GM13976 (cell line): ENCODE measurements at regions not wholly inside any gene's neighbourhood (a gene's known extent, or its start where the extent isn't known, plus 50 kb on each side); places are given as distances from the start of the nearest gene placed in this dataset.

Experiments used
- DNase-seq: peaks from one replicate; pipeline ENCODE4 v3.0.0; 2012; ENCODE audit warnings: low spot score
- in situ Hi-C: fragments of 300-500 bp; cut with MboI; formaldehyde crosslinking; loops from one replicate; pipeline ENCODE4 v1.12.0; 2022; ENCODE audit warnings: low sequenced_read_pairs, mixed read lengths, inconsistent platforms; ENCODE audit not compliant: unreplicated experiment
- TF ChIP-seq, protein P1 (sequence below): IDR thresholded peaks from 2 replicates; pipeline ENCODE4 v1.5.1; 2012; ENCODE audit warnings: borderline replicate concordance, mild to moderate bottlenecking; ENCODE audit not compliant: insufficient read depth; ENCODE audit errors: extremely low read depth, missing control alignments, control extremely low read depth

DNA sequence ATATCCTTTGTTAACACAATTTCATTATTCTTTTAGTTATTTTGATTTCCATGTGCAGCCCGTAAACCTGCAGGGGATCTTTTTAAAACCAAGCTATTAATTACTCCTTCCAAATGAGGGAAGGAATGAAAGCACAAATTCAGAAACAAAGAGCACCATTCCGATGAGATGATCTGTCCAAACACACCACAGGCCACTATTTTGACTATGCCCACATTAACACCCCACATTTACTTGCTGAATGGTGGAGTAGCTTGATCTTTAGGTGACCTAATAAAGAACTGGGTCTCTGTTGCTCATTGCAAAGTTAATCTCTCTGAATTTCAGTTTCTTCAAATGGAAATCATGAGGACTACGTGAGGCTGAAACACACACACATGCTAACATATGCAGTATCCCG is 218.0 kb downstream of the IRS1 start:
- TF ChIP-seq, protein P1, sequence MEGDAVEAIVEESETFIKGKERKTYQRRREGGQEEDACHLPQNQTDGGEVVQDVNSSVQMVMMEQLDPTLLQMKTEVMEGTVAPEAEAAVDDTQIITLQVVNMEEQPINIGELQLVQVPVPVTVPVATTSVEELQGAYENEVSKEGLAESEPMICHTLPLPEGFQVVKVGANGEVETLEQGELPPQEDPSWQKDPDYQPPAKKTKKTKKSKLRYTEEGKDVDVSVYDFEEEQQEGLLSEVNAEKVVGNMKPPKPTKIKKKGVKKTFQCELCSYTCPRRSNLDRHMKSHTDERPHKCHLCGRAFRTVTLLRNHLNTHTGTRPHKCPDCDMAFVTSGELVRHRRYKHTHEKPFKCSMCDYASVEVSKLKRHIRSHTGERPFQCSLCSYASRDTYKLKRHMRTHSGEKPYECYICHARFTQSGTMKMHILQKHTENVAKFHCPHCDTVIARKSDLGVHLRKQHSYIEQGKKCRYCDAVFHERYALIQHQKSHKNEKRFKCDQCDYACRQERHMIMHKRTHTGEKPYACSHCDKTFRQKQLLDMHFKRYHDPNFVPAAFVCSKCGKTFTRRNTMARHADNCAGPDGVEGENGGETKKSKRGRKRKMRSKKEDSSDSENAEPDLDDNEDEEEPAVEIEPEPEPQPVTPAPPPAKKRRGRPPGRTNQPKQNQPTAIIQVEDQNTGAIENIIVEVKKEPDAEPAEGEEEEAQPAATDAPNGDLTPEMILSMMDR: no peak
- DNase-seq: no peak
- in situ Hi-C loops: no loop called here

DNA sequence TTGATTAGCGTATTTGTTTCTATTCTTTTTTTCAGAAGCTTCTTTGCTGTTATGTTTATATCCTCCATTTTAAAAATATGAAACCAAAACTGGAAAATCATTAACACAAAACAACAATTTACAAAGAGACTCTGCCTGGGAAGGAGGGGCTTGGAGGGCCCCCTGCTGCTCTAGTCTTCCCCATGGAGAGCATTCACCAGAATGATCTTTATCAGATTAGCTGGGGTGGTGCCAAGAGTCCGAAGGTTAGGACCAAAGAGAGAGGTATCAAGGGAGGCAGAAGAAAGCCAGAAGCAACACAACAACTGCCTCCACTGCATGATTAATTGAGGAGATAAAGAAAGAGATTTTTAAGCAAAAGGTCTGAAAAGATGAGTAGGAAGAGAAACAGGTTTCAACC is 218.6 kb downstream of the IRS1 start:
- no peak for DNase-seq
- in situ Hi-C loops: no loop called here
- TF ChIP-seq, protein P1: no peak

DNA sequence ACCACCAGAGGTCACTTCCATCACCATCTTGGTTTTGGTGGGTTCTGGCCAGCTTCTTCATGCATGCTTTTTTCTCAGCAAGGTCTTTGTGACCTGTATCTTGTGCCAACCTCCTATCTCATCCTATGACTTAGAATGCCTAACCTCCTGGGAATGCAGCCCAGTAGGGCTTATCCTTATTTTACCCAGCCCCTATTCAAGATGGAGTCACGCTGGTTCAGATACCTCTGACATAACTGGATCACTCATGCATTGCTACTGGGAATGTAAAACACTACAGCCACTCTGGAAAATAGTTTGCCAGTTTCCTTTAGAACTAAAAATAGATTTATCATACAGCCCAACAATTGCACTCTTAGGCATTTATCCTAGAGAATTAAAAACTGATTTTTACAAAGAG is 219.2 kb downstream of the IRS1 start:
- in situ Hi-C loops: no loop called here
- TF ChIP-seq, protein P1: no peak
- DNase-seq: no peak

DNA sequence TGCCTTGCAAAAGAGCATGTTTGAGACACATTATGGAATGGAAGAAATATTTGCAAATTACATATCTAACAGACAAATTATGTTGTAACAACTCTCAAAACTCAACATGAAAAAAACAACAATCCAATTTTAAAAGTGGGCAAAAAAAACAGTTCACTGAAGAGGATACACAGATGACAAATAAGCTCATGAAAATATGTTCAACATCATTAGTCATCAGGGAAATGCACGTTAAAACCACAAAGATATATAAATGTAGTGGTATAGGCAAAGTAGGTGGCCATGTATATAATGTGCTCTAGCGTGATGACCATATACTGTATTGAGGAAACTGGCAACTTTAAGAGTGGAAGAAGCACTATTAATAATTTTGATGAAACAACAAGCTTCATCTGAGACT is 220.1 kb downstream of the IRS1 start:
- no peak for DNase-seq
- TF ChIP-seq, protein P1: no peak
- in situ Hi-C loops: no loop called here

DNA sequence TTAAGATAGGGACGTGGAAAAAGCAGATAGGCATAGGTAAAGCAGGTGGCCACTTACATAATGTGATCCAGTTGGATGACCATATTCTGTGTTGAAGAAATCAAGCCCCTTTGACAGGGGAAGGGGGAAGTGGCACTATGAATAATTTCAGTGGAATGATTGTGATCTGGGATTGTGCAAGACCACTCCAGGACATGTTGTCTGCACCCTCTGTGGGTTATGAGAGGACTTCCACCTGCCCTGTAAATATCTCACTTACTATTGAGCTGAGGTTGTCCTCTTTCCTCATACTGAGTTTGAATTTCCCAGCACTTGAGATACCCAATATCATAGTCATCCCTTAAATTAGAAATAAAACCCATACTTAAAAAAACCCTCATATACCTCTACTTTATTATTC is 220.7 kb downstream of the IRS1 start:
- in situ Hi-C loops: no loop called here
- no peak for DNase-seq
- TF ChIP-seq, protein P1: no peak

DNA sequence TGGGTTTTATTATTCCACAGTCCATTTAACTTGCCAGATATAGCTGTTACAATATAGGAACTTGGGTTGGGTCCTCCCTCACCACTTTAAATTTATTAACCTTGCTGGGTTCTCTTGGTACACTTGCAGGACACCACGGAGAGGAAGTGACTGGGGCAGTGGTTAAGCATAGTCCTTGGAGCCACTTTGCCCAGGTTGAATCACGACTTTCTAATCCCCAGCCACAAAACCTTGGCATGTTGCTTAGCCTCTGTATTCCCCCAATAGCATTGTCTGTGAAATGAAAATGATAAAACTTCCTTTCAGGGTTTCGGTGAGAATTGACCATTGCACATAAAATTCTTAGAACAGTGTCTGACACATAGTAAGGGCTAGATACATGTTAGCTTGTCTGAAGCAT is 221.2 kb downstream of the IRS1 start:
- DNase-seq: no peak
- TF ChIP-seq, protein P1: no peak
- in situ Hi-C loops: no loop called here

DNA sequence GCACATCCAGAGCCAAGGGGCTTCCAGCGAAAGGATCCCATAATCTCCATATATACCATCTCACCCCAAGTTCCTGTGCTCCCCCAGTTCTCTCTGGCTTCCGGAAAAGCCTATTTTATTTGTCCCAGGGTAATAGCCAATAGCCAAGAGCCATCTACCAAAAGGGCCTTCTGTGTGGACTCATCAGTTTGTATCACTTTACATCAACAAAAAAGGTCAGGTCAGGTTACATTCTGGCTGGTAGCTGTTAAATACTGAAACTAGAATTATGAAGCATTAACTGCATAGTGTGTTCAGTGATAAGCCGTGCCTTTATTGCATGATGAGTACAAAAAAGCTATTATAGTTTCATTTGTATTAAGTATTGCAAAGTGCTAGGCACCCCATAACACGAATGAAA is 223.7 kb downstream of the IRS1 start:
- in situ Hi-C loops: no loop called here
- TF ChIP-seq, protein P1: no peak
- no peak for DNase-seq
